ENCODE measurements at regions not wholly inside any gene's neighbourhood (a gene's known extent, or its start where the extent isn't known, plus 50 kb on each side); places are given as distances from the start of the nearest gene placed in this dataset.

DNA sequence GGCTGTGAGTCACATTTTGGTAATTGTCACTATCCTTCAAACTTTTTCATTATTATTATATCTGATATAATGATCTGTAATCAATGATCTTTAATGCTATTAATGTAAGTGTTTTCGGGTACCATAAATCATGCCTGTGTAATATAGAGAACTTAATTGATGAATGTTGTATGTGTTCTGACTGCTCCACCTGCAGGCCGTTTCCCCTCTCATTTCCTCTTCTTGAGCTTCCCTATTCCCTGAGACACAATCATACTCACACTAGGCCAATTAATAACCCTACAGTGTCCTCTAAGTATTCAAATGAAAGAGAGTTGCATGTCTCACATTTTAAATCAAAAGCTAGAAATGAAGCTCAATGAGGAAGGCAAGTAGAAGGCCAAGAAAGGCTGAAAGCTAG is 420.9 kb upstream of the SGCD start:
- Histone ChIP-seq H3K79me2 (ENCODE audit: control insufficient read depth in 1 of 2, insufficient read depth in 2 of 2, low read length in 2 of 2) (no peaks in the 10 kb centered on the region), H2BK5ac (ENCODE audit: low read depth, low read length) (no peak overlapping the region), H4K5ac (ENCODE audit: insufficient read length, low read depth, low read length) (no peak overlapping the region), H3K9me3 (ENCODE audit: insufficient read depth in 2 of 2, low read depth in 1 of 2, low read length in 1 of 2) (no peaks in the 10 kb centered on the region), H3K56ac (replicated peaks; ENCODE audit: insufficient read length, low read depth, low read length) (no peak overlapping the region), H3K4ac (replicated peaks; ENCODE audit: insufficient read length, low read depth, low read length) (no peak overlapping the region), H3K4me2 (ENCODE audit: insufficient read depth in 1 of 2, low read depth in 2 of 2, low read length in 2 of 2) (no peak overlapping the region), H3K4me3 (ENCODE audit: extremely low read depth in 1 of 4, insufficient read depth in 2 of 4, low read depth in 3 of 4, low read length in 4 of 4) (no peak overlapping the region), H3K4me1 (replicated peaks in 1 of 4; ENCODE audit: control insufficient read depth in 3 of 4, insufficient read depth in 4 of 4, low read length in 3 of 4) (no peaks in the 10 kb centered on the region), H2AK5ac (ENCODE audit: low read depth, low read length) (no peak overlapping the region), H4K20me1 (replicated peaks in 1 of 2; ENCODE audit: control insufficient read depth in 1 of 2, insufficient read depth in 2 of 2, low read length in 2 of 2) (no peaks in the 10 kb centered on the region), H3K27ac (ENCODE audit: low read depth, low read length) (no peak overlapping the region), H3K23me2 (ENCODE audit: low read depth, low read length) (no peaks in the 10 kb centered on the region), H3K79me1 (ENCODE audit: low read depth, low read length) (no peaks in the 10 kb centered on the region), H2BK20ac (ENCODE audit: low read length) (no peak overlapping the region), H3K36me3 (ENCODE audit: control insufficient read depth in 2 of 4, insufficient read depth in 4 of 4, low read length in 3 of 4) (no peaks in the 10 kb centered on the region), H3K23ac (ENCODE audit: insufficient read length) (no peak overlapping the region), H2AFZ (ENCODE audit: low read length) (no peak overlapping the region), H4K91ac (replicated peaks; ENCODE audit: insufficient read length, low read length) (no peak overlapping the region), H2BK12ac (ENCODE audit: low read depth, low read length) (no peak overlapping the region), H3K14ac (ENCODE audit: insufficient read length) (no peak overlapping the region), H4K8ac (ENCODE audit: extremely low read depth, insufficient read depth, low read length) (no peak overlapping the region), H2BK15ac (ENCODE audit: low read length) (no peak overlapping the region), H3K27me3 (replicated peaks in 1 of 4; ENCODE audit: control insufficient read depth in 3 of 4, extremely low read depth in 1 of 4, insufficient read depth in 3 of 4, low read length in 3 of 4) (no peaks in the 10 kb centered on the region), H3K9ac (replicated peaks in 1 of 4; ENCODE audit: extremely low read depth in 1 of 4, low read depth in 3 of 4, low read length in 3 of 4) (no peak overlapping the region), H3K18ac (ENCODE audit: extremely low read depth, low read length) (no peak overlapping the region), H2BK120ac (replicated peaks; ENCODE audit: low read depth, low read length) (no peak overlapping the region)
- POLR2A ChIA-PET (ENCODE audit: partially characterized antibody): no interaction called here
- CTCF ChIA-PET (ENCODE audit: partially characterized antibody): interaction anchor here (1.0 to 1.8 kb wide), 9 partner anchors 11 to 302 kb away, joined by 3 to 5 read pairs (median 3); no protein-coding TSS in a partner anchor
- whole genome bisulfite sequencing, 2 experiments (ENCODE audit: extremely low coverage in 1 of 2, insufficient coverage in 1 of 2, insufficient read length in 1 of 2, insufficient replicate concordance in 2 of 2, low coverage in 1 of 2, low lambda C conversion rate in 2 of 2, missing lambda C conversion rate in 1 of 2): 68% methylated on average over 2 of the region's 2 CpGs; no CpG with 5 or more reads in 1 of the 2 experiments
- DNase-seq (ENCODE audit: low read depth in 1 of 2, low spot score in 2 of 2) (no peak), FAIRE-seq (no peak)
- no peak for TF ChIP-seq POU5F1 (IDR thresholded peaks at IDR 0.05; ENCODE audit: low read depth, low read length)
- no peak for TF ChIP-seq KDM4A (IDR thresholded peaks at IDR 0.05; ENCODE audit: low read depth, low read length, severe bottlenecking)
- TF ChIP-seq PHF8 (conservative IDR thresholded peaks at IDR 0.05; ENCODE audit: low read depth, low read length): no peak
- TF ChIP-seq SP4 (IDR thresholded peaks at IDR 0.05; ENCODE audit: low read length): no peak
- TF ChIP-seq CHD1 (IDR thresholded peaks at IDR 0.05; ENCODE audit: low read depth, low read length): no peak
- no peak for TF ChIP-seq EGR1 (IDR thresholded peaks at IDR 0.05; ENCODE audit: borderline replicate concordance, low read depth, low read length)
- peak in 1 of 3 experiments; percentile 12; a peak in 2 of 4 replicates for TF ChIP-seq CTCF (IDR thresholded peaks at IDR 0.05; ENCODE audit: control extremely low read depth in 1 of 3, insufficient read depth in 1 of 3, low read depth in 1 of 3, low read length in 3 of 3)
- TF ChIP-seq MAFK (IDR thresholded peaks at IDR 0.05; ENCODE audit: low read depth, low read length): no peak
- TF ChIP-seq RBBP5 (IDR thresholded peaks at IDR 0.05; ENCODE audit: borderline replicate concordance, low read depth, low read length): no peak
- TF ChIP-seq RAD21 (IDR thresholded peaks at IDR 0.05 in 1 of 2, conservative IDR thresholded peaks at IDR 0.05 in 1 of 2; ENCODE audit: low read depth in 2 of 2, low read length in 2 of 2): peak; percentile 34 to 40
- TF ChIP-seq JUND (IDR thresholded peaks at IDR 0.05; ENCODE audit: low read length): no peak
- TF ChIP-seq SUZ12 (IDR thresholded peaks at IDR 0.05; ENCODE audit: low read length): no peak

All from H1 (cell line).